Thyroid gland (tissue), 4 donors: ENCODE measurements at regions not wholly inside any gene's neighbourhood (a gene's known extent, or its start where the extent isn't known, plus 50 kb on each side); places are given as distances from the start of the nearest gene placed in this dataset.
"Not testable (repeated sequence)": the region's sequence is repeated elsewhere in the genome, so short reads cannot be mapped to it uniquely, and the experiment has no call there.

Source experiments
- DNase-seq, 2 donors: peaks; one replicate each; pipeline ENCODE4 v3.0.0-alpha.2; 2019
- H3K27ac ChIP-seq, 3 donors: fragments of 200-600 bp; sonication (generic); 1 replicate in 2 of 3; 2 replicates in 1 of 3; pipeline ENCODE4 v1.5.1; 2016 to 2019; ENCODE audit warnings: mild to moderate bottlenecking in 1 of 3, moderate library complexity in 1 of 3
- H3K27me3 ChIP-seq: fragments of 200-600 bp; sonication (generic); one replicate; pipeline ENCODE4 v1.5.1; 2019
- H3K36me3 ChIP-seq, 2 donors: fragments of 200-600 bp; sonication (generic); one replicate each; pipeline ENCODE4 v1.5.1; 2016 to 2019
- H3K4me1 ChIP-seq, 2 donors: fragments of 200-600 bp; sonication (generic); one replicate each; pipeline ENCODE4 v1.5.1; 2017 to 2019
- H3K4me3 ChIP-seq, 3 donors: fragments of 200-600 bp; sonication (generic); replicated peaks in 1 of 3; 1 replicate in 2 of 3; 2 replicates in 1 of 3; pipeline ENCODE4 v1.5.1; 2016; ENCODE audit warnings: mild to moderate bottlenecking in 1 of 3
- H3K9me3 ChIP-seq: fragments of 200-600 bp; sonication (generic); one replicate; pipeline ENCODE4 v1.5.1; 2017
- CTCF ChIP-seq, 6 experiments: fragments of 200-600 bp in 3 of 6; fragments of 450-650 bp in 3 of 6; sonication (generic) in 3 of 6; IDR thresholded peaks; one replicate each; pipeline ENCODE4 v1.5.1; 2016 to 2019; ENCODE audit warnings: antibody characterized with exemption in 6 of 6, mild to moderate bottlenecking in 2 of 6, inconsistent platforms in 1 of 6, moderate library complexity in 1 of 6
- POLR2A ChIP-seq, 2 donors: fragments of 450-650 bp; IDR thresholded peaks; one replicate each; pipeline ENCODE4 v1.6.1; 2017; ENCODE audit warnings: antibody characterized with exemption in 2 of 2, mild to moderate bottlenecking in 2 of 2, moderate library complexity in 1 of 2
- WGBS, 2 donors: methylation state at CpG; one replicate each; pipeline ENCODE4 v1.1.5; 2017; 5-methylcytosine and 5-hydroxymethylcytosine counted together
- intact Hi-C: fragments of 100-400 bp; cut with DNase I; formaldehyde crosslinking; loops from one replicate; pipeline ENCODE4 v1.15.1; 2023

GRCh38 chr7:29699723-29700122, 106.6 kb upstream of the WIPF3 start:
- 94 to 96% methylated on average over 2 of the region's 2 CpGs for WGBS, 2 donors
- DNase-seq, intact Hi-C loops: not testable (repeated sequence)

GRCh38 chr7:29701540-29701939, 104.8 kb upstream of the WIPF3 start:
- H3K4me1 ChIP-seq, H3K9me3 ChIP-seq, H3K36me3 ChIP-seq, H3K27ac ChIP-seq, H3K27me3 ChIP-seq, H3K4me3 ChIP-seq, intact Hi-C loops, DNase-seq: not testable (repeated sequence)
- 83 to 88% methylated on average over 1 of the region's 1 CpG for WGBS, 2 donors

More at GRCh38 chr7:29699723-29700122, 106.6 kb upstream of the WIPF3 start:
- not testable (repeated sequence) for H3K4me3 ChIP-seq, H3K27me3 ChIP-seq, H3K36me3 ChIP-seq, H3K9me3 ChIP-seq, H3K4me1 ChIP-seq, H3K27ac ChIP-seq

GRCh38 chr7:29703830-29704229, 102.5 kb upstream of the WIPF3 start:
- H3K36me3 ChIP-seq, DNase-seq, H3K27me3 ChIP-seq, H3K4me1 ChIP-seq, H3K9me3 ChIP-seq, intact Hi-C loops, H3K4me3 ChIP-seq, H3K27ac ChIP-seq: not testable (repeated sequence)
- WGBS, 2 donors, result 87 to 93% methylated on average over 4 of the region's 4 CpGs

GRCh38 chr7:29709002-29709401, 97.3 kb upstream of the WIPF3 start:
- H3K27ac ChIP-seq, H3K4me1 ChIP-seq, H3K36me3 ChIP-seq, DNase-seq, H3K4me3 ChIP-seq, intact Hi-C loops, H3K9me3 ChIP-seq, H3K27me3 ChIP-seq: not testable (repeated sequence)

GRCh38 chr7:29723127-29723526, 83.2 kb upstream of the WIPF3 start:
- DNase-seq, H3K27ac ChIP-seq, H3K4me3 ChIP-seq, H3K4me1 ChIP-seq, H3K36me3 ChIP-seq, intact Hi-C loops, H3K9me3 ChIP-seq, H3K27me3 ChIP-seq: not testable (repeated sequence)
- 42 to 54% methylated on average over 8 of the region's 8 CpGs for WGBS, 2 donors

- Histone ChIP-seq H3K4me1 (no peaks in the 10 kb centered on the region), H3K36me3 (no peaks in the 10 kb centered on the region), H3K9me3 (no peaks in the 10 kb centered on the region), H3K4me3 (no peak overlapping the region), H3K27ac (no peak overlapping the region), H3K27me3 (no peaks in the 10 kb centered on the region)
- intact Hi-C loops, result no loop called here
- no peak for TF ChIP-seq CTCF (IDR thresholded peaks at IDR 0.05)
- TF ChIP-seq POLR2A (IDR thresholded peaks at IDR 0.05), result no peak
- DNase-seq, result no peak
- WGBS, 2 donors, result 68 to 73% methylated on average over 5 of the region's 5 CpGs
Measured at GRCh38 chr7:29723599-29723998, 82.7 kb upstream of the WIPF3 start.

GRCh38 chr7:29729534-29730165, 76.7 kb upstream of the WIPF3 start:
- intact Hi-C loops, H3K9me3 ChIP-seq, H3K27me3 ChIP-seq, H3K36me3 ChIP-seq, DNase-seq, H3K4me1 ChIP-seq, H3K27ac ChIP-seq, H3K4me3 ChIP-seq: not testable (repeated sequence)
- 63 to 70% methylated on average over 4 of the region's 4 CpGs for WGBS, 2 donors

GRCh38 chr7:29734246-29734731, 72.0 kb upstream of the WIPF3 start:
- no peaks in the 10 kb centered on the region for H3K4me1 ChIP-seq
- intact Hi-C loops, result no loop called here
- no peaks in the 10 kb centered on the region for H3K27me3 ChIP-seq
- 81 to 86% methylated on average over 3 of the region's 3 CpGs for WGBS, 2 donors
- no peak overlapping the region for H3K27ac ChIP-seq
- no peak overlapping the region for H3K4me3 ChIP-seq
- no peak for DNase-seq
- no peaks in the 10 kb centered on the region for H3K36me3 ChIP-seq
- H3K9me3 ChIP-seq, result no peaks in the 10 kb centered on the region
- TF ChIP-seq POLR2A (IDR thresholded peaks at IDR 0.05), result no peak
- TF ChIP-seq CTCF (IDR thresholded peaks at IDR 0.05), result no peak

- intact Hi-C loops, result loop anchor here (10.0 kb wide), 1 partner anchor 177 kb away; no protein-coding TSS in a partner anchor
- H3K4me1 ChIP-seq, H3K27ac ChIP-seq, H3K4me3 ChIP-seq, H3K9me3 ChIP-seq, H3K27me3 ChIP-seq, H3K36me3 ChIP-seq, DNase-seq: not testable (repeated sequence)
- WGBS, 2 donors, result 51 to 55% methylated on average over 5 of the region's 5 CpGs
Measured at GRCh38 chr7:29747645-29748245, 58.6 kb upstream of the WIPF3 start.
